Progenitor cell of endocrine pancreas (in vitro differentiated cells): ENCODE measurements at regions not wholly inside any gene's neighbourhood (a gene's known extent, or its start where the extent isn't known, plus 50 kb on each side); places are given as distances from the start of the nearest gene placed in this dataset.
"Not testable (repeated sequence)": the region's sequence is repeated elsewhere in the genome, so short reads cannot be mapped to it uniquely, and the experiment has no call there.

Source experiments
- DNase-seq: peaks from one replicate; pipeline ENCODE4 v3.0.0; 2021; ENCODE audit warnings: low spot score; ENCODE audit not compliant: unreplicated experiment
- H3K27ac Mint-ChIP-seq: 2 replicates; pipeline ENCODE4 v1.8.0; 2021; ENCODE audit warnings: mild to moderate bottlenecking, moderate library complexity, mixed read lengths
- H3K27me3 Mint-ChIP-seq: 2 replicates; pipeline ENCODE4 v1.8.0; 2021; ENCODE audit warnings: mixed read lengths
- H3K36me3 Mint-ChIP-seq: 2 replicates; pipeline ENCODE4 v1.8.0; 2022; ENCODE audit warnings: mixed read lengths; ENCODE audit not compliant: insufficient read depth
- H3K4me1 Mint-ChIP-seq: 2 replicates; pipeline ENCODE4 v1.8.0; 2021; ENCODE audit warnings: low read depth, mixed read lengths
- H3K4me3 Mint-ChIP-seq: 2 replicates; pipeline ENCODE4 v1.8.0; 2021; ENCODE audit warnings: low read depth, mild to moderate bottlenecking, moderate library complexity, mixed read lengths
- H3K9me3 Mint-ChIP-seq: 2 replicates; pipeline ENCODE4 v1.8.0; 2021; ENCODE audit warnings: low read depth, mixed read lengths
- CTCF ChIP-seq: fragments of 200-600 bp; sonication (generic); IDR thresholded peaks from one replicate; pipeline ENCODE4 v1.5.0; 2021; ENCODE audit warnings: antibody characterized with exemption, mild to moderate bottlenecking; ENCODE audit not compliant: unreplicated experiment

GRCh38 chr5:99058466-99058865 lies 129.7 kb upstream of the CHD1 start:
- Mint-ChIP-seq H3K4me1 (no peaks in the 10 kb centered on the region), H3K27ac (no peak overlapping the region), H3K9me3 (no peaks in the 10 kb centered on the region), H3K4me3 (no peak overlapping the region), H3K27me3 (no peaks in the 10 kb centered on the region), H3K36me3 (no peaks in the 10 kb centered on the region)
- no peak for TF ChIP-seq CTCF
- DNase-seq = no peak

GRCh38 chr5:99054972-99055371 lies 126.2 kb upstream of the CHD1 start:
- Mint-ChIP-seq H3K9me3 (no peaks in the 10 kb centered on the region), H3K4me1 (peaks cover 14% of the 10 kb centered on the region), H3K27me3 (no peaks in the 10 kb centered on the region), H3K4me3 (no peak overlapping the region), H3K27ac (no peak overlapping the region), H3K36me3 (no peaks in the 10 kb centered on the region)
- TF ChIP-seq CTCF = no peak
- DNase-seq = no peak

GRCh38 chr5:99045871-99046270 lies 117.1 kb upstream of the CHD1 start:
- Mint-ChIP-seq H3K4me1 (peaks cover 13% of the 10 kb centered on the region), H3K9me3 (peaks cover 16% of the 10 kb centered on the region), H3K27ac (no peak overlapping the region), H3K36me3 (peaks cover 2% of the 10 kb centered on the region), H3K4me3 (no peak overlapping the region), H3K27me3 (no peaks in the 10 kb centered on the region)
- no peak for DNase-seq
- TF ChIP-seq CTCF = no peak

- H3K36me3 Mint-ChIP-seq, DNase-seq, H3K27me3 Mint-ChIP-seq, H3K27ac Mint-ChIP-seq, H3K4me3 Mint-ChIP-seq: not testable (repeated sequence)
- Mint-ChIP-seq H3K9me3 (peaks cover 35% of the 10 kb centered on the region), H3K4me1 (peaks cover 13% of the 10 kb centered on the region)
Observed at GRCh38 chr5:99043257-99043656, 114.5 kb upstream of the CHD1 start.

GRCh38 chr5:99037668-99038067 lies 108.9 kb upstream of the CHD1 start:
- Mint-ChIP-seq H3K36me3 (peaks cover 4% of the 10 kb centered on the region), H3K27ac (no peak overlapping the region), H3K4me3 (no peak overlapping the region), H3K27me3 (no peaks in the 10 kb centered on the region), H3K4me1 (peaks cover 3% of the 10 kb centered on the region), H3K9me3 (peaks cover 33% of the 10 kb centered on the region)
- DNase-seq = no peak
- TF ChIP-seq CTCF = no peak

- Mint-ChIP-seq H3K4me3 (no peak overlapping the region), H3K36me3 (peaks cover 2% of the 10 kb centered on the region), H3K9me3 (peaks cover 20% of the 10 kb centered on the region), H3K27ac (no peak overlapping the region), H3K4me1 (peaks cover 5% of the 10 kb centered on the region), H3K27me3 (no peaks in the 10 kb centered on the region)
- no peak for DNase-seq
- no peak for TF ChIP-seq CTCF
Observed at GRCh38 chr5:99035942-99036341, 107.1 kb upstream of the CHD1 start.
